ENCODE measurements at regions not wholly inside any gene's neighbourhood (a gene's known extent, or its start where the extent isn't known, plus 50 kb on each side); places are given as distances from the start of the nearest gene placed in this dataset.

DNA sequence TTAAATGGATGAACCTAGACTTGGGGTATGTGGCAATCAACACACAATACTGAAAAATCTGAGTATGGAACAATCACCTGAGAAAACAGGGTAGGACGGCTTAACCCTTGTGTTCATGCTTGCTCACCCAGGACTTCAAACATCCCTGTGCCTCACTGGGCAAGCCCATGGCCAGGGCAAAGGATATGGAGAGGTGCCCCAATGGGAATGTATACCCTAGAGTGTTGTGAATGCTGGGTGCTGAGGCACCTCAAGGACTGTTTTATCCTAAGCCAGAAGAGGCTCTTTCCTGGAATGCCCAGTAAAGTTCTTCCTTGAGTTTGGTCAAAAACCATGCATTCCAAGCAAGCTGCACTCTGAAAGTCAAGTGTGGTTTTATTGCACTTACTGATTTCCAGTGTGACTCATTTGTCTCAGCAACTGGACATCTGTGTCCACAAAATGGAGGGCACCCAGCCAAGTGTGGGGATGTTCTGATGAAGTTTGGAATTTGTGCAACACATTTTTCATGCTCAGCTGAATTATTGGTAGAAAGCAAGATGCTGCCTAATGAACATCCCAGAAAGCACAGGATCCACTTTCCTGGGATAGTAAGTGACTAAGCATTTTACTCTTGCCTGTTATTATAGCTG lies 531.3 kb downstream of the RFC3 start:
- peak; percentile 91 for ATAC-seq
- TF ChIP-seq, protein P1, sequence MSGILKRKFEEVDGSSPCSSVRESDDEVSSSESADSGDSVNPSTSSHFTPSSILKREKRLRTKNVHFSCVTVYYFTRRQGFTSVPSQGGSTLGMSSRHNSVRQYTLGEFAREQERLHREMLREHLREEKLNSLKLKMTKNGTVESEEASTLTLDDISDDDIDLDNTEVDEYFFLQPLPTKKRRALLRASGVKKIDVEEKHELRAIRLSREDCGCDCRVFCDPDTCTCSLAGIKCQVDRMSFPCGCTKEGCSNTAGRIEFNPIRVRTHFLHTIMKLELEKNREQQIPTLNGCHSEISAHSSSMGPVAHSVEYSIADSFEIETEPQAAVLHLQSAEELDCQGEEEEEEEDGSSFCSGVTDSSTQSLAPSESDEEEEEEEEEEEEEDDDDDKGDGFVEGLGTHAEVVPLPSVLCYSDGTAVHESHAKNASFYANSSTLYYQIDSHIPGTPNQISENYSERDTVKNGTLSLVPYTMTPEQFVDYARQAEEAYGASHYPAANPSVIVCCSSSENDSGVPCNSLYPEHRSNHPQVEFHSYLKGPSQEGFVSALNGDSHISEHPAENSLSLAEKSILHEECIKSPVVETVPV (CRISPR knock-in tag; IDR thresholded peaks at IDR 0.05), result no peak
- TF ChIP-seq CSDC2 (CRISPR knock-in tag; IDR thresholded peaks at IDR 0.05) (peak; percentile 83; the same call in 1 of the 2 replicates), ISL1 (CRISPR knock-in tag; IDR thresholded peaks at IDR 0.05) (peak; percentile 59), SNAI2 (CRISPR knock-in tag; IDR thresholded peaks at IDR 0.05) (no peak)
- TF ChIP-seq, protein P2, sequence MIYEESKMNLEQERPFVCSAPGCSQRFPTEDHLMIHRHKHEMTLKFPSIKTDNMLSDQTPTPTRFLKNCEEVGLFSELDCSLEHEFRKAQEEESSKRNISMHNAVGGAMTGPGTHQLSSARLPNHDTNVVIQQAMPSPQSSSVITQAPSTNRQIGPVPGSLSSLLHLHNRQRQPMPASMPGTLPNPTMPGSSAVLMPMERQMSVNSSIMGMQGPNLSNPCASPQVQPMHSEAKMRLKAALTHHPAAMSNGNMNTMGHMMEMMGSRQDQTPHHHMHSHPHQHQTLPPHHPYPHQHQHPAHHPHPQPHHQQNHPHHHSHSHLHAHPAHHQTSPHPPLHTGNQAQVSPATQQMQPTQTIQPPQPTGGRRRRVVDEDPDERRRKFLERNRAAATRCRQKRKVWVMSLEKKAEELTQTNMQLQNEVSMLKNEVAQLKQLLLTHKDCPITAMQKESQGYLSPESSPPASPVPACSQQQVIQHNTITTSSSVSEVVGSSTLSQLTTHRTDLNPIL (CRISPR knock-in tag; IDR thresholded peaks at IDR 0.05; ENCODE audit: low read depth), result no peak
- TF ChIP-seq, protein P3, sequence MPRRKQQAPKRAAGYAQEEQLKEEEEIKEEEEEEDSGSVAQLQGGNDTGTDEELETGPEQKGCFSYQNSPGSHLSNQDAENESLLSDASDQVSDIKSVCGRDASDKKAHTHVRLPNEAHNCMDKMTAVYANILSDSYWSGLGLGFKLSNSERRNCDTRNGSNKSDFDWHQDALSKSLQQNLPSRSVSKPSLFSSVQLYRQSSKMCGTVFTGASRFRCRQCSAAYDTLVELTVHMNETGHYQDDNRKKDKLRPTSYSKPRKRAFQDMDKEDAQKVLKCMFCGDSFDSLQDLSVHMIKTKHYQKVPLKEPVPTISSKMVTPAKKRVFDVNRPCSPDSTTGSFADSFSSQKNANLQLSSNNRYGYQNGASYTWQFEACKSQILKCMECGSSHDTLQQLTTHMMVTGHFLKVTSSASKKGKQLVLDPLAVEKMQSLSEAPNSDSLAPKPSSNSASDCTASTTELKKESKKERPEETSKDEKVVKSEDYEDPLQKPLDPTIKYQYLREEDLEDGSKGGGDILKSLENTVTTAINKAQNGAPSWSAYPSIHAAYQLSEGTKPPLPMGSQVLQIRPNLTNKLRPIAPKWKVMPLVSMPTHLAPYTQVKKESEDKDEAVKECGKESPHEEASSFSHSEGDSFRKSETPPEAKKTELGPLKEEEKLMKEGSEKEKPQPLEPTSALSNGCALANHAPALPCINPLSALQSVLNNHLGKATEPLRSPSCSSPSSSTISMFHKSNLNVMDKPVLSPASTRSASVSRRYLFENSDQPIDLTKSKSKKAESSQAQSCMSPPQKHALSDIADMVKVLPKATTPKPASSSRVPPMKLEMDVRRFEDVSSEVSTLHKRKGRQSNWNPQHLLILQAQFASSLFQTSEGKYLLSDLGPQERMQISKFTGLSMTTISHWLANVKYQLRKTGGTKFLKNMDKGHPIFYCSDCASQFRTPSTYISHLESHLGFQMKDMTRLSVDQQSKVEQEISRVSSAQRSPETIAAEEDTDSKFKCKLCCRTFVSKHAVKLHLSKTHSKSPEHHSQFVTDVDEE (CRISPR knock-in tag; IDR thresholded peaks at IDR 0.05), result no peak
- TF ChIP-seq, protein P4, sequence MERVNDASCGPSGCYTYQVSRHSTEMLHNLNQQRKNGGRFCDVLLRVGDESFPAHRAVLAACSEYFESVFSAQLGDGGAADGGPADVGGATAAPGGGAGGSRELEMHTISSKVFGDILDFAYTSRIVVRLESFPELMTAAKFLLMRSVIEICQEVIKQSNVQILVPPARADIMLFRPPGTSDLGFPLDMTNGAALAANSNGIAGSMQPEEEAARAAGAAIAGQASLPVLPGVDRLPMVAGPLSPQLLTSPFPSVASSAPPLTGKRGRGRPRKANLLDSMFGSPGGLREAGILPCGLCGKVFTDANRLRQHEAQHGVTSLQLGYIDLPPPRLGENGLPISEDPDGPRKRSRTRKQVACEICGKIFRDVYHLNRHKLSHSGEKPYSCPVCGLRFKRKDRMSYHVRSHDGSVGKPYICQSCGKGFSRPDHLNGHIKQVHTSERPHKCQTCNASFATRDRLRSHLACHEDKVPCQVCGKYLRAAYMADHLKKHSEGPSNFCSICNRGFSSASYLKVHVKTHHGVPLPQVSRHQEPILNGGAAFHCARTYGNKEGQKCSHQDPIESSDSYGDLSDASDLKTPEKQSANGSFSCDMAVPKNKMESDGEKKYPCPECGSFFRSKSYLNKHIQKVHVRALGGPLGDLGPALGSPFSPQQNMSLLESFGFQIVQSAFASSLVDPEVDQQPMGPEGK (CRISPR knock-in tag; IDR thresholded peaks at IDR 0.05; ENCODE audit: borderline replicate concordance), result 0 out of 2 replicates have a peak, but pooled peaks have one; percentile 31

DNA sequence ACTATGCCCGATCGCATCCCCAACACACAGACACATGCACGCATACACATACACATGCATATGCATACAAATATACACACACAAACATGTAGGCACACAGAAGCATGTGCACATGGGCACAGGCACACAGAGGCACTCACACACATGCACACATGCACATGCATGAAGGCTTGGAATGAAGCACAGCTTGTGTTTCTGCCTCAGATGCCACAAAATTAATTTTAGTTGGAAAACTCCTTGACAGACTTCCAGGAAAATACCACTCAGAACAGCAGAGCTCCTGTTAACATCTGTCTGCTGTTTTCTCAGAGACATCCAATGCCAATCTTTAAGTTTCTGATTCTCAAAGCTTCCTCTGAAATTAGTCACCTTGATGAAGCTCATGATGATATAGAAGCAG lies 532.7 kb downstream of the RFC3 start:
- ATAC-seq, result no peak
- no peak for TF ChIP-seq BACH2 (CRISPR knock-in tag; IDR thresholded peaks at IDR 0.05; ENCODE audit: borderline replicate concordance)
- TF ChIP-seq, protein P2 (CRISPR knock-in tag; IDR thresholded peaks at IDR 0.05; ENCODE audit: low read depth), result no peak
- TF ChIP-seq OSR1 (CRISPR knock-in tag; IDR thresholded peaks at IDR 0.05), result no peak
- TF ChIP-seq ZNF565 (CRISPR knock-in tag; conservative IDR thresholded peaks at IDR 0.05; ENCODE audit: low read depth), result no peak
- TF ChIP-seq TCF4 (CRISPR knock-in tag; IDR thresholded peaks at IDR 0.05; ENCODE audit: borderline replicate concordance), result no peak
- no peak for TF ChIP-seq ZFP30 (CRISPR knock-in tag; IDR thresholded peaks at IDR 0.05)
- TF ChIP-seq ARNTL (CRISPR knock-in tag; IDR thresholded peaks at IDR 0.05; ENCODE audit: borderline replicate concordance, low read depth), result no peak
- no peak for TF ChIP-seq ZFP3 (CRISPR knock-in tag; IDR thresholded peaks at IDR 0.05)
- no peak for TF ChIP-seq PPARA (CRISPR knock-in tag; IDR thresholded peaks at IDR 0.05; ENCODE audit: borderline replicate concordance)
- TF ChIP-seq TOX (CRISPR knock-in tag; IDR thresholded peaks at IDR 0.05; ENCODE audit: borderline replicate concordance), result no peak
- TF ChIP-seq ISL1 (CRISPR knock-in tag; IDR thresholded peaks at IDR 0.05), result no peak
- no peak for TF ChIP-seq CSDC2 (CRISPR knock-in tag; IDR thresholded peaks at IDR 0.05)
- no peak for TF ChIP-seq ESRRG (CRISPR knock-in tag; IDR thresholded peaks at IDR 0.05)
- TF ChIP-seq ZNF70 (CRISPR knock-in tag; IDR thresholded peaks at IDR 0.05), result no peak
- no peak for TF ChIP-seq GLIS3 (CRISPR knock-in tag; IDR thresholded peaks at IDR 0.05)
- TF ChIP-seq, protein P1 (CRISPR knock-in tag; IDR thresholded peaks at IDR 0.05), result no peak
- no peak for TF ChIP-seq SNAI2 (CRISPR knock-in tag; IDR thresholded peaks at IDR 0.05)
- TF ChIP-seq, protein P5, sequence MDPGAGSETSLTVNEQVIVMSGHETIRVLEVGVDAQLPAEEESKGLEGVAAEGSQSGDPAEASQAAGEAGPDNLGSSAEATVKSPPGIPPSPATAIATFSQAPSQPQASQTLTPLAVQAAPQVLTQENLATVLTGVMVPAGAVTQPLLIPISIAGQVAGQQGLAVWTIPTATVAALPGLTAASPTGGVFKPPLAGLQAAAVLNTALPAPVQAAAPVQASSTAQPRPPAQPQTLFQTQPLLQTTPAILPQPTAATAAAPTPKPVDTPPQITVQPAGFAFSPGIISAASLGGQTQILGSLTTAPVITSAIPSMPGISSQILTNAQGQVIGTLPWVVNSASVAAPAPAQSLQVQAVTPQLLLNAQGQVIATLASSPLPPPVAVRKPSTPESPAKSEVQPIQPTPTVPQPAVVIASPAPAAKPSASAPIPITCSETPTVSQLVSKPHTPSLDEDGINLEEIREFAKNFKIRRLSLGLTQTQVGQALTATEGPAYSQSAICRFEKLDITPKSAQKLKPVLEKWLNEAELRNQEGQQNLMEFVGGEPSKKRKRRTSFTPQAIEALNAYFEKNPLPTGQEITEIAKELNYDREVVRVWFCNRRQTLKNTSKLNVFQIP (CRISPR knock-in tag; IDR thresholded peaks at IDR 0.05; ENCODE audit: borderline replicate concordance, low read depth), result no peak
- TF ChIP-seq, protein P4 (CRISPR knock-in tag; IDR thresholded peaks at IDR 0.05; ENCODE audit: borderline replicate concordance), result no peak

Data from SK-N-SH treated with all-trans-retinoic acid at 6 μM for 48 hours (cell line).